Fibroblast of upper back skin (primary cell): ENCODE measurements at regions not wholly inside any gene's neighbourhood (a gene's known extent, or its start where the extent isn't known, plus 50 kb on each side); places are given as distances from the start of the nearest gene placed in this dataset.
A peak's percentile ranks its signal among the peaks of the same experiment; 100 is the strongest.
"Not testable (repeated sequence)": the region's sequence is repeated elsewhere in the genome, so short reads cannot be mapped to it uniquely, and the experiment has no call there.

Experiments used
- DNase-seq: peaks from one replicate; pipeline ENCODE4 v3.0.0-alpha.2; 2013

DNA sequence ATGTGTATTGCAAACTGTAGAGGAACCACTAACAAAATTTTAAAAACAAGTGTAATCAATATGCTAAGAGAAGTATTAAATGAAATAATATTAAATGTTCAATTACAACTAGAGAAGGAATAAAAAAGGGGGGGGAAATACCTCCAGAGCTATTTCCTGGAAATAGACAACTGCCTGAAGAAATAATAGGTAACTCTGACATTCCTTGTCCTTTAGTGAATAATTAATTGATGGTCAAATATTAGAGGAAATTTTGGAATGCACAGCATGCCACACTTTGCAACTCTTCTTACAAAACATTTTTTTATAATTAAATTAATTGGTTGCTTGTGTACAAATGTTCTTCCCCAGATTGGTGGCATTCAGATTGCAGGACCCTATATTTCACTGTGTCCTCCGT lies 342.6 kb upstream of the COL8A1 start:
- DNase-seq: no peak

DNA sequence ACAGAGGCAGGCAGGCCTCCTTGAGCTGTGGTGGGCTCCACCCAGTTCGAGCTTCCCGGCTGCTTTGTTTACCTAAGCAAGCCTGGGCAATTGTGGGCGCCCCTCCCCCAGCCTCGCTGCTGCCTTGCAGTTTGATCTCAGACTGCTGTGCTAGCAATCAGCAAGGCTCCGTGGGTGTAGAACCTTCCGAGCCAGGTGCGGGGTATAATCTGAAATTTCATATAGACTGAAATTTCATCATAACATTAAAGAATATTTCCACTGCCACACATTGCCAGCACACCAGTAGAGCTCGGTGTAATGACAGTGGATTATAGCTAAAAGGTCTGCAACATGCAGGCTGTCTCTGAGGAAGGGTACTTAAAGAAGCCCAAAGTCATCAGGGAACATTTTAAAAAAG lies 344.3 kb upstream of the COL8A1 start:
- DNase-seq: not testable (repeated sequence)

DNA sequence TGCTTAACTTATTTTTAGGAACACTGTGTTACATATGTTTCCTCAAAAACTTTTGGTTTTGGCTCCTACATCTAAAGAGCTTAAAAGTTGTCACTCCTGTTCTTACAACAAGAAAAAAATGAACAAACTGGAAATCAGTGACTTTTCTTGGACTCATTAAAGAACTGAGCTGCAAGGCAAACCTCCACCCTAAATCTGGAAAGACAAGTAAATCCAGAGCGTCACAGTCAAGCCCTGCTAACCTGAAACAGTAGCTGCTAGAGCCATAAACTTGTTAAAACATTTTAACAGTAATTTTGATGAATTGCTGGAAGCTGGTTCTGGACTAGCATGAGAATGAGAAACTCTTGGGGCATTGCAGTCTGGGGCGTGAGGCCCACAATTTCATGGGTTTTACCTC lies 350.5 kb upstream of the COL8A1 start:
- DNase-seq: no peak

DNA sequence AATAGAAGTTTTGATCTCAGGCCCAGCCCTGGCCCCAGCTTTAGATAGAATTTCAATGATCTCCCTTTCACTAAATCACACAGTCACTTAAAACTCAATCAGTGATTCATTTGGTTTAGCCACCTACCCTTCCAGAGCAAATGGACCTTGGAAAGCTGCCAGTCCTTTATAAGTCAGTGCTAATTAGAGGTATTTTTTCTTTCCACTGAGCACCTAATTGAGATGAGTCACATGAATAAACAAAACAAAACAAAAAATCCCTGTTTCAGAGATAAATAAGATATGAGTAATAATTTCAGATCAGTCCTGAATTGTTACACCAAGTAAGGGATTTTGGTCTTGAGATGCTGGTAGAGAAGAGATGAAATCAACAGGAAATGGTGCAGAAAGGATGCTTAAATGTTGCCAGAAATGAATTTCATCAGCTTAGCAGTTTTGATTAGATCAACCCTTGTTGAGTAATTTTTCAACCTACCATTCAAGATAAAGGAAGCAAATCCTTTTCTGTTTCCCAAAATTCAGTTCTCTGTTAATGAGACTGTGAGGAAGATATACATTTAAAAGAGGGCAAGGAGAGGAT lies 352.0 kb upstream of the COL8A1 start:
- DNase-seq: peak; percentile 4

DNA sequence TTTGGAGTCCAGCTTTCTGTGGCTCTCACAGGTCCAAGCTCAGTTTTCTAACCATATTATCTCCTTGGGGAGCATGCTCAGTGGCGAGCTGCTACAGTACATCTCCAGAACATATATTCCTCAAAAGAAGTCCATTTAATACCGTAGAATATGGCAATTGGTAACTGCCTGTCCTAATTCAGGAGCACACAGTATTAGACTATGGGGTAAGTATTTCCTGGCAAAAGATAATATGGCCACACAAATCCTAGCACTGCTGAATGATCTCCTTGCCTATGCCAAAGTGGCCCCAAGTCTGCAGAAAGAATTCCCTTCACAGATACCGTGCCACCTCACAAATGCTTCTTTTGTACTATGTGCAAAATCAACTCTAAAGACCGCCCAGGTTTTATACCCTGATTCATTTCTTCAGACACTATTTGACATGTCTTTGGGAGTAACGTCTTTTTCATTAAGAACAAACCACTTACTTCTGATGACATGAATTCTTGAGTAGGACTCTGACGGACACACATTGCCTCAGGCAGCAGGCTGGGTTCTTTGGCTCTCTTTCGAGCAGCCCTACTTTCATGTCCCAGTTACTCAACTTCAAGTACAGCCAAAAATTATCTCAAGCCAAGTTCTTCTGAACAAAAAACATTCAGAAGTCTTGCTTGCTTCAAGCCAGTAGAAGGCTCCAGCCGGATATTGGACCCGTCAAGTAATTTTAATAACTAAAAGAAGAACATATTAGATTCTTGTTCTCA lies 368.3 kb upstream of the DCBLD2 start:
- no peak for DNase-seq

DNA sequence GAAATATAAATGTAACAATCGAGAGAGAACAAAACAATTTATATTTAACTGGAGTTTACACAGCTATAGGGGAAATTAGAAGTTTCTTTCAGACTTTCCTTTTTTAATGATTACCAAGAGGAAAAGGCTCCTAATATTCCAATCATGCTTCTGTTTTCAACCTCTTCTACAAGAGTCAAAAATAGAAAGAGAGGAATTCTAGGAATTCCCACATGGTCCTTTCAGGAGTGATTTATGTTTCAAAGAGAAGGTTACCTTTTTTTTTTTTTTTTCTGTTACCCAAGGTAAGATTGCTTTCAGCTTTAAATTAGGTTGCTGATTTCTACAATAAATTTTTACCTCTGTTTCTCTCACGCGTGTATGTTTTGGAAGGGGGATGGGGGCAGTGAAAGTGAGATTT lies 355.3 kb upstream of the DCBLD2 start:
- DNase-seq: peak; percentile 54

DNA sequence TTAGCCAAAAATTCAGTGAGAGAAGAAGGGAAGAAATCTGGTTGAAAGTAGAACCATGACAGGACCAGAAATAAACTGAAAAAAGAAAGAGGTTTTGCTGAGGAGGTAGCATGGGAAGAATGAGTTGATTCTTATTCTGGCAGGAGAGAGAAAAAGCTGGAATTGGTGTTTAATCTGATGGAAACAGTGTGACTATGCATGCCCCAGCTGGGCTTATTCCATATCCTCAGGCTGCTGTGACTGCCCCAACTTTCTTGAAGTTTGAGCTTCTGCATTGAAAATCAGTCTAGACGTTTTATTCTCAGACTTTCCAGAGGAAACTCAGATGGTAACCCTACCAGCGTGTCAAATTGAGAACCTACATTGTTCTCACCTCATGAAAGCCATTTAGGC lies 352.5 kb upstream of the DCBLD2 start:
- DNase-seq: no peak

DNA sequence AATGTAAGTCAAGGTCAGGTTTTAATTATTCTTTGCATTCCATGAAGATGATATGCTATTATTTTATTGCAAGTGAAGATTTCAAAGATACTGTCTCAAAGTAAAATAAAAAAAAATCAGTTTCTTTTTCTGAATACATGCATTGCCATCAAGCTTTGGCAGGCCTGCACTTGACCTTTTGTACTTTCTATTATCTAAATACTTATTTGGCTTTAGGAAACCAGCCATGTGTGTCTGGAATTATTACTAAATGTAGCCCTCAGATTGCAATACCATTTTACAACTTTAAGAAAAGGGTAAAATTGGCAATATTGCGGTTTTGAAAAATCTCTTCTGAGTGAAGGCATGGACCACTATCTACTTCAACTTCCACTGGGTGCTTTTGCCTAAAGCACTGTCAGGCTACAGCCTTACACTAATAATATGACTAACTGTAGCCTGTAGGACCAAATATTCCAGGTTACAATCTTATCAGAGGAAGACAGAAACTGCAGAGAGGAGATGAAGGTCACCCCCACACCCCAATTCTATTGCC lies 349.4 kb upstream of the DCBLD2 start:
- peak; percentile 30 for DNase-seq

DNA sequence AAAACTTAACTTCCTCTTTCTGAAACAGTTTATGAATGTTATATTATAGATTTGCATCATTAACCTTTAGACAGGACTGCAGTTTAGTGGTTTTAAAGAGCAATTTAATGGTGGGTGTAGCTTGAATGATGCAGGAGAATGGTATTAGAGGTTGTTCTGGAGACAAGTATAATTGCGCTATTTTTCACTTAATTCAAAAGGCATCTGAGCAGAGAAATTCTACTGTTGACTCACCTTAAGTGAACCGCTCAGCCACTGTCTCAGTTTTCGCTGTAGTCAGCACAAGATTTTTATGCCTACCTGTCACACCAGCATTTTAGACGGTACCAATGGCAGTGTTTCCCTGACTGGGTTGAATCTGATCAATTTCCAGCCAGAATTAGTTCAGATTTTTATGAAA lies 348.8 kb upstream of the DCBLD2 start:
- DNase-seq: peak; percentile 80

DNA sequence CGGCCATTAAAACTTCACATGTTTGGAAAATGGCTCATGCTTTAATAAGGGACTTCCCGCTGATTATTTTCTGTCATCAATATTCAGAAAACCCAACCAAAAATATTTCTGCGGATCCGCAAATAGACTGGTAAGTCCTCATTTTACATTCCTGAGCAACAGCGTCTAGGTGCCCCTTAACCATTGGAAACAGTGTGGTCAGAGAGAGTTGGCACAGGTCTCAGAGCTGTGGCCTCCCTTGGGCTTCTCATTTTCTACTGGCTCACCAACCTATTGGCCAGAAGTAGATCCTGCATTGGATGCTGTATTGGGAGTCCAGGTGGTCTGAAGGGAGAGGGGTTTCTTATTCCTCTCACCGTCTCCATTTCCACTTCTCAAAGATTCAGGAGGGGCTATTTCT lies 348.1 kb upstream of the DCBLD2 start:
- DNase-seq: no peak

DNA sequence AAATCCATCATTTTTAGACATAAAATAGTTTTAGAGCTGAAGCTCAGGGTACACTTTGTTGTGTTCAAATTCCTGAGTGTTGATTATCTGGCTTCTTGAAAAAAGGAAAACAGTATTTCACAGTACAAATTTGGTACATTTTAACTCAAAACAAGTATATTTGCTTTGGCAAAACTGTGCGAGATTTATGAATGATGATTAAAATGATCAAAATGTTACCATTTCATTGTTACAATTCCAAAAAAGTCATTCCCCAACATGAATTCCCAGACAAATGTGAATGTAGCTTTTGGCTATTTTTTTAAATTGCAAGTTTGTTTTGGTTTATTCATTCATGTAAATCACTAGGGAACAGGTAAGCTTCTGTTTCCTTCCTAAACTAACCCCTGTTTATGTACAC lies 347.4 kb upstream of the DCBLD2 start:
- peak; percentile 31 for DNase-seq

DNA sequence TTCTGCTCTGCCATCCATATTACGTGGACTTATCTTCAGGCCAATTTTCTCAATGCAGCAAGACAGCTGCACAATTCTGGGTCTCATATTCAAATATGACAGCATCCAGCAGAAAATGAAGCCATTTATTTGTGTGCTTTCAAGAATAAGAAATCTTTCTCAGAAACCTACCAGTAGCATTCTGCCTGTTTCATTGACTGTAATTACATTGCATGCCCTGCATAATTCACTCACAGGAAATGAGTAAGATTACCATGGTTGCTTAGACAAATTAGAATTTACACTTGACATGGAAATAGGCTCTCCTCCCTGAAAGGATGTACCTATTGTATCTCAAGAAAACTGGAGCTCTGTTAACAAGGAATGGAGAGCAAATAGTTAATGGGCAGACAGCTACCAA lies 346.6 kb upstream of the DCBLD2 start:
- peak; percentile 44 for DNase-seq

DNA sequence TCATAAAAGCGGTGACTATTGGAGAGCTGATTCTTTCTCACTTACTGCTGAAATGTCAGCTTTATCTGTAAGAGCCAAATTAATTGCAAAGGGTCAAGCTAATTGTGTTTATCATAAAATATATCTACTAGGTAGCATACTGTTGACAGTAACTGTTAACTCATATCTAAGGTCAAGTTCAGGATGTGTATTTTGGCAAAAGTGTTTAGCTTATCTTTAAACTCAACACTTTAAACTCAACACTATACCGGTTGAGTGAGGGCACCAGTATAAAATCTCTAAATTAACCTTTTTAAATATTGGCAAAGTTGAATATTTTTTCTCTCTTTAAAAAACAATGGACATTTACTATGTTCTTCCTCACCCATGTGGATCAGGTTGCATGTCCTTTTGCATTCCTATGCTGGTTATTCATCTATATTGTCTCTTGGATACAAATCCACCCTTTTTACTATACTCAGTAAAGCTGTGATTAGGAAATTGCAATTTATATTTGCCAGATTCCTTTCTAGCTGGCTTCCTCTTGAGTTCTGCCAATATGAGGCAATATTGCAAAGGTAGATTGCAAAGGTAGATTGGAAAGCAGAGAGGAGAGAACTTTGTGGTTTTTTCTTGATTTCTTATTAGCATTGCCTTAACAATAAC lies 344.6 kb upstream of the DCBLD2 start:
- DNase-seq: peak; percentile 69

DNA sequence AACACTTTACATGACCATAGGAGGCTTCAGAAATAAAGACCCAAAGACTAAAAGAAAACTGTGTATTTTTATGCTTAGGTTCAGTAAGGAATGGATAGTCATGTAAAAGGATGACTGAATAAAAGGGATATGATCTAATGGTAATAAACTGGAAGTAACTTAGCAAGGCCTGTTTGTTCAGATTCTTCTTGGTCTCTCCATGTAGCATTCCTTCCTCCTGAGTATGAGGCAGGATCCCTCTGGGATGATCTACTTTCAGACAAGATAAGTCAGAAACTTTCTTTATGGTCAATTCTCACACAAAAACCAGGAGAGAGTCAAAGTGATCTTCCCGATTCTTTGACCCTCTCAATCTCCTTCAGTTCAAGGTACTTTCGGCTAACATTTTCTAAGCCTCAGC lies 340.8 kb upstream of the DCBLD2 start:
- DNase-seq: peak; percentile 75

DNA sequence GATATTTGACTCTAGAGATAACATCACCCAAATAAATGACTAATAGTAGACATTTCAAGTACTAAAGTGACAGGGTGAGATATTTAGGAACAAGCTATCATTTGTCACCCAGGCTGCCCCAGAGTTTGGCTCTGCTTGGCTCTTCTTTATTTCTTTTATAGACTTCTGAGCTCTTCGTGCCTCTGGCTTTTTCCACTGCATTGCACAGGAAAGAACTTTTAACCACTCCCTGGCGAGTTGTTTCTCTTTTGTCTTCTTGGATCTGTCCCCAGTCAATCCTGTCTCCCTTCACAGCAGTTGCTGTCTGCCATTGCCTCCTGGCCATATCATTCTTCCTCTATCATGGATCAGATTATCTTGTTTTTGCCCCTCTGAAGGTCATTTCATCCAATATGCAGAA lies 339.2 kb upstream of the DCBLD2 start:
- no peak for DNase-seq

DNA sequence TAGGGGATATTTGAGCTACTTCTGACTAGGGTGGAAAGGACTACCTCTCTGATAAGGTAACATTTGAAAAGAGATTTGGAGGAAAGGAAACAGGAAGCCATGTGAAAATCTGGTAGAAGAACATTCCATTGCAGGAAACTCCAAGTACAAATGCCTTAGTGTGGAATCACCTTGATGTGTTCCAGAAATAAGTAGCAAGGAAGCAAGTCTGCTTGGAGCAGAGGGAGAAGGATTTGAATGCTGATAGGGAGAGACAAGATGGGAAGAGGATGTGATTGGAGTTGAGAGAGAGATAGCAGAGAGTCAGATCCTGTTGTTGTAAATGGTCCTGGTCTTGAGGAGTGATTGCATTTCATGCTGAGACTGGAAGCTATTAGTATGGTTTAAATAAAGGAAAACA lies 335.1 kb upstream of the DCBLD2 start:
- peak; percentile 37 for DNase-seq

DNA sequence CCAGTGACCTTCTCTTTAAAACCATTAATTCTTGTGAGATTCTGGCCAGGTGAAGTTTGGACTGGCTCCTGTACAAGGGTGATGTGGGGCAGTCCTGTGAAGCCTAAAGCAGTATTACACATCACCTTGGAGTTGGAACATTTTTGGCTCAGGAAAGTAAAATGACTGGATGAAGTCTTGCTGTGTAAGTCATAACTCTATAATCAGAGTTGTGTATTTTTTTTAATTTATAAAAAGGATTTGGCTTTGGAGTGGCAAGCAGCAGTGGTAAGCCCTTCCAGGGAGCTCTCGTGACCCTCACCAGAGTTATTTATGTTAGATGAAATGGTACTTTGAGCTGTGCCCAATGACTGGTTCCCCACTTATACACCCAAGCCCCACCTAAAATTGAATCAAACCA lies 331.2 kb upstream of the DCBLD2 start:
- DNase-seq: no peak

DNA sequence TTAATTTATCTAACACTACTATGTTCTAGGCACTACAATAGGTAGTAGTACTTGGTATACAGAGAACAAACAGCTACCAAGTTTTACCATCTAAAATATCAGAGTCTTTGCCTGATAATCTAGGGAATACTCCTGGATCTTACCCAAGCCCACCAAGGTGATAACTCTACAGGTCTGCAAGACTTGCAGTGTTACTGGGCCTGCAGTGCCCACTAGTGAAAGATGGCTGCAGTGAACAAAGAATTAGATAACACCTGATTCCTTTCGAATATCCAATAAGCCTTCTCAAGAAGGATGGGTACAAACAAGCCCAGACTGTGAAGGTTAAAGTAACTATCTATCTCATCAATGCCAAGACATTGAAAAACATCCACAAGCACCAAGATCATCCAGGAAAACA lies 317.0 kb upstream of the DCBLD2 start:
- no peak for DNase-seq

DNA sequence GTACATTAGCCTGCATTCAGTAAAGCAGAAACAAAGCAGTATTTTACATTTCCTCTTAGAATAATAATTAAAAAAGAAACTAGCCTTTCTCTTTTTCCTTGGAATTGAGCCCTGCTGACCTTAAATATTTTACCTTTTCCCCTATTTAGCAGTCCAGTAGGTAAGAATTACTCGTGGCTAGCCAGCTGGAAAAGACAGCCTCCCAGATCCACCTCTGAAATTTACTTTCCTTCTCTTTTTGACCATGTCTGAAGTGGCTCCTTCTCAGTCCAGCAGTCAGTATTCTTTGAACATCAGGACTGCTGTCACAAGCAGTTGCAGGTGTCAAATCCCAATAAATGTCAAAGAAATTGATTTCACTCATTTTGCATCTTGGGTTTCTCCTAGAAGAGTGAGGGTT lies 311.5 kb upstream of the DCBLD2 start:
- no peak for DNase-seq

DNA sequence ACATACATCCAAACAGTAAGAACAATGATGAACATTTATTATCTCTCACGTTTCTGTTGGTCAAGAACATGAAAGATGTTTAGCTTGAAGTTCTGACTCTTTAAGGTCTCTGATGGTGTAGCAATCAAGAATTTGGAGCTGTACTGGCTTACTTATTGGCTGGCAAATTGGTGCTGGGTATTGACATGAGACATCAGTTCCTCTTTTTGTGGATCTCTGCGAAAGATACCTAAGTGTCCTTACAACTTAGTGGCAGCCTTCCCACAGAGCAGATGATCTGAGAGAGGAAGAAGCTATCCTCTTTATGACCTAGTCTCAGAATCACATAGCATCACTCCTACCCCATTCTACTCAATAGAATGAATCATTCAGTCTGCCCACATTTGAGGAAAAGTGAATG lies 309.8 kb upstream of the DCBLD2 start:
- no peak for DNase-seq

DNA sequence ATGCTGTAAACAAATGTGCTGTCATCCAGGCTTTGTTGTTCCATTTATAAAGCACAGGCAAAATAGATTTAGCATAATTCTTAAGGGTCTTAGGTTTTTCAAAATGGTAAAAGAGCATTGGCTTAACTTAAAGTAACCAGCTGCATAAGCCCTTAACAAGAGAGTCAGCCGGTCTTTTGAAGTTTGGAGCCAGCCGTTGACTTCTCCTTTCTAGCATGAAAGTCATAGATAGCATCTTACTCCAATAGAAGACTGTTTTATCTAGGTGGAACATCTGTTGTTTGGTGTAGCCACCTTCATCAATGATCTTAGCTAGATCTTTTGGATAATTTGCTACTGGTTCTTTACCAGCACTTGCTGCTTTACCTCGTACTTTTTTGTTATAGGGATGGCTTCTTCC lies 297.5 kb upstream of the DCBLD2 start:
- DNase-seq: no peak

DNA sequence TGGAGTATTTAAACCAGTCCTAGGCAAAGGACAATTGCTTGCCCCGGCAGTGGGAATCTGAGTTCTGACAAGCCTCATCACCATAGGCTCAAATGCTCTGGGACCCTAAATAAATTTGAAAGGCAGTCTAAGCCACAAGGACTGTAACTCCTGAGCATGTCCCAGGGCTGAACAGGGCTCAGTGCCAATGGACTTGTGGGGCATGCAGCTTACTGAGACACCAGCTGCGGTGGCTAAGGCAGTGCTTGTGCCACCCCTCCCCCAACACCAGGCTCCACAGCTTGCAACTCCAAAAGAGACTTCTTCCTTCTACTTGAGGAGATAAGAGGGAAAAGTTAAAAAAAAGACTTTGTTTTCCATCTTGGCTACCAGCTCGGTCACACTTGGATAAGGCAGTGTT lies 289.7 kb upstream of the DCBLD2 start:
- DNase-seq: no peak

DNA sequence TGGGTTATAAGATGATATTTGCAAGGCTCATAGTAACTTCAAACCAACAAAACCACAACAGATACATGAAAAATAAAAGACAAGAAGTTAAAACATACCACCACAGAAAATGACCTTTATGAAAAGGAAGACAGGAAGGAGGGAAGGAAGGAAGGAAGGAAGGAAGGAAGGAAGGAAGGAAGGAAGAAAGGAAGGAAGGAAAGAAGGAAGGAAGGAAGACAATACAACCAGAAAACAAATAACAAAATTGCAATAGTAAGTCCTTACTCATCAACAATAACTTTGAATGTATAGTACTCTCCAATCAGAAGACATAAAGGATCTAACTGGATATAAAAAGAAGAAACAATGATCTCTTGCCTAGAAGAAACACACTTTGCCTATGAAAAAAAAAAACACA lies 287.4 kb upstream of the DCBLD2 start:
- DNase-seq: no peak

DNA sequence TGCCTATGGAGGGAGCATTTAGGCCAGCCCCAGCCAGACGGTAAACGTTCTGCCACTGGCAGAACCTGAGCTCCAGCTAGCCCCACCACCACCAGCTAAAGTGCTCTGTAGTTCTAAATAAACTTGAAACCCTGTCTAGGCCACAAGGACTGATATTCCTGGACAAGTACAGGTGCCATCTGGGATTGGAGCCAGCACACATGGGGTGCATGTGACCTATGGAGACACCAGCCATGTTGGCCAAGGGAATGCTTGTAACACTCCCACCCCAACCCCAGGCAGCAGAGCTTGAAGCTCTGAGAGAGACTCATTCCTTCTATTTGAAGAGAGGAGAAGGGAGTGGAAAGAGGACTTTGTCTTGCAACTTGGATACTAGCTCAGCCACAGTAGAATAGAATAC lies 284.5 kb upstream of the DCBLD2 start:
- DNase-seq: no peak
